NCI-H187 (cell line): ENCODE measurements at regions not wholly inside any gene's neighbourhood (a gene's known extent, or its start where the extent isn't known, plus 50 kb on each side); places are given as distances from the start of the nearest gene placed in this dataset.

Experiments used
- DNase-seq, 2 experiments: peaks; one replicate each; lab custom pipeline; 2025; lab: John Stamatoyannopoulos, UW

GRCh38 chr3:130839813-130840212 lies 54.1 kb upstream of the ATP2C1 start:
- peak; percentile 38 to 68 for DNase-seq

GRCh38 chr3:130841357-130841756 lies 52.5 kb upstream of the ATP2C1 start:
- DNase-seq: no peak

- DNase-seq: no peak
Measured at GRCh38 chr3:130843441-130843840, 50.4 kb upstream of the ATP2C1 start.
